ENCODE measurements at regions not wholly inside any gene's neighbourhood (a gene's known extent, or its start where the extent isn't known, plus 50 kb on each side); places are given as distances from the start of the nearest gene placed in this dataset.

DNA sequence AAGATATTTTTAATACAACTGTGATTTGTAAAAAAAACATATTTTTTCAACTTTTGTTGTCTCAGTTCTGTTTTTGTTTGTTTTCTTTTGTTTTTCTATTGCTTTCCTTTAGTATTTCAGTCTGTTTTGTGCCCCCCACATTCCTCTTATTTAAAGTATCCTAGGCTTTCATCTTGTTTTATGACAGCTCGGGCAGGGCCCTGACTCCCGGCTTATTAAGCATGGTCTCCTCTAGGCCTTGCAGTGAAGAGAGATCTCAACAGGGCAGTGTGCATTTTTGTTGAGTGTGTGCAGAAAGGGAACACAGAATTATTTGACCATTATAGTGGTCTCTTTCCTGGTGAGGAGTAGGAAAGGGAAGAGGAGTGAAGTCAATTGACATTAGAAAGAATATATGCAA is 110.2 kb upstream of the SLC38A4 start:
- TF ChIP-seq, protein P1, sequence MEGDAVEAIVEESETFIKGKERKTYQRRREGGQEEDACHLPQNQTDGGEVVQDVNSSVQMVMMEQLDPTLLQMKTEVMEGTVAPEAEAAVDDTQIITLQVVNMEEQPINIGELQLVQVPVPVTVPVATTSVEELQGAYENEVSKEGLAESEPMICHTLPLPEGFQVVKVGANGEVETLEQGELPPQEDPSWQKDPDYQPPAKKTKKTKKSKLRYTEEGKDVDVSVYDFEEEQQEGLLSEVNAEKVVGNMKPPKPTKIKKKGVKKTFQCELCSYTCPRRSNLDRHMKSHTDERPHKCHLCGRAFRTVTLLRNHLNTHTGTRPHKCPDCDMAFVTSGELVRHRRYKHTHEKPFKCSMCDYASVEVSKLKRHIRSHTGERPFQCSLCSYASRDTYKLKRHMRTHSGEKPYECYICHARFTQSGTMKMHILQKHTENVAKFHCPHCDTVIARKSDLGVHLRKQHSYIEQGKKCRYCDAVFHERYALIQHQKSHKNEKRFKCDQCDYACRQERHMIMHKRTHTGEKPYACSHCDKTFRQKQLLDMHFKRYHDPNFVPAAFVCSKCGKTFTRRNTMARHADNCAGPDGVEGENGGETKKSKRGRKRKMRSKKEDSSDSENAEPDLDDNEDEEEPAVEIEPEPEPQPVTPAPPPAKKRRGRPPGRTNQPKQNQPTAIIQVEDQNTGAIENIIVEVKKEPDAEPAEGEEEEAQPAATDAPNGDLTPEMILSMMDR (conservative IDR thresholded peaks at IDR 0.05; ENCODE audit: low read depth, low read length) = no peak
- no peak for TF ChIP-seq EZH2phosphoT487 (IDR thresholded peaks at IDR 0.05; ENCODE audit: borderline replicate concordance, low read length)

All from PC-3 (cell line).